ENCODE measurements at regions not wholly inside any gene's neighbourhood (a gene's known extent, or its start where the extent isn't known, plus 50 kb on each side); places are given as distances from the start of the nearest gene placed in this dataset.
"Not testable (repeated sequence)": the region's sequence is repeated elsewhere in the genome, so short reads cannot be mapped to it uniquely, and the experiment has no call there.

DNA sequence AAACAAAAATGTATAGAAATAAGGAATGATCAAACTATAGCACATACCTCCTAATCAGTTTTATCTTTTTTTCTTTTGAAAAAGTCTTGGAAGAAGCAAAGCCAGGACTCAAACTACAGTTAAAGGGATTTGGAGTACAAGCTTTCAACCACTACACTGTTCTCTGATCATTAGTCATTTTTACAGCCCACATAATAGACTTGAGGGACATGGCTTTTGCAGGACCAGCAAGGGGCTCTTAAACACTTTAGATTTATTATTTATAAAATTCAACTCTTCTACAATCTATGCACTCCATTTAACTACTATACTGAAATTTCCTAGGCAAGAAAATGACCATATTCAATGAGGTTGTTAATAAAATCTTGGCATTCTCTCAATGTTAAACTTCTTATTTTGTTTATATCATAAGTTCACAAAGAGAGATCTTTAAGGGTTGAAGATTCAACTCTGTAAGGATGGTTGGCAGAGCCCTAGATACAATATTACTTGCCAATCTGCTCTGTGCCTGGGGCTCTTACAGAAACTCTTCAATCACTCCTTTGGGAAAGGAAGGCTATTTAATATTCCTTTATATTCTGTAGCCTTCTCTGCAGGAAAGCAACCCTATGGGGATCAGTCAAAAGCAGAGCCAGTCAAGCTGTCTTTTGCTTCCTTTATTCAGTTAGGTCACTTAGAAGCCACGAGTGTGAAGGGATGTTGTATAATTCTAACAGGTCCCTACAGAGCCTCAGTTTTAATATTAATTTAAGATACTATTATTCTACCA, 557.7 kb upstream of the SGO1 start:
- Histone ChIP-seq H3K4me1 (replicated peaks in 1 of 2) (peaks cover 8 to 35% of the 10 kb centered on the region in 2 donors), H3K27ac (no peak overlapping the region), H3K4me3 (no peak overlapping the region)
- WGBS, 10 experiments, result 0 to 33% (median 5%) methylated on average over 1 of the region's 1 CpG; no CpG with 5 or more reads in 4 of the 10 experiments
- in situ Hi-C loops (cut with MboI; ENCODE audit: low pct_unique_long_range_greater_than_20kb in 2 of 9, low sequenced_read_pairs in 9 of 9, unreplicated experiment in 9 of 9), result loop anchor here in 1 of 9 experiments (25.0 kb wide), 1 partner anchor 406 kb away; no protein-coding TSS in a partner anchor
- no peak for ATAC-seq (replicated peaks in 6 of 8)

DNA sequence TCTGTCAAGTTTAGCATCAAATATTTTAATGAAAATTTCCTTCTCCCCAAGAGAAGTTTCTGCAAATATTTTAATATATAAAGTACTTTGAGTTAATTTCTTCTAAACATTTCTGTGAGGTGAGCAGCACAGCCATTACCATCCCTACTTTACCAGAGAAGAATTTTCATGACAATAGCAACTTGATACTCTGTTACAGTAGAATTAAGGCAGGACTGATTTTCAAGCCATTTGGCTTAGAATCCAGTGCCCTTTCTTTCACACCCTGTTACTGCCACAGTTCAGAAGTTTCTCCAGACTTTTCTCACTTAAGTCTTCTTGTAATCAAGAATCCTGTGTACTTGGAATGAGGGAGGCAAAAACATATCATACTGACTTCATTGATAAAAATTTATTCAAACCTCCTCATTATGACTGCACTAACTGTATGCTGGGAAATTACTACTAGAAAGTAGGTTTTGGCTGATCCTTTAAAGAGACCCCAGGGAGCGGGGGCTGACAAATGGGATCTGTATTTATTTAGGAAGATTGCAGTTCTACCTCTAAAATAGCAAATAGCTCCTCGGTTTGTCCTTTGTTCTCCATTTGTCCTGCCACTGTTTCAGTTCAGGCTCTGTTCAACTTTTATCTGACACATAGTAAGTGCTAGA, 557.0 kb upstream of the SGO1 start:
- no peak for ATAC-seq (replicated peaks in 6 of 8)
- no peak overlapping the region for H3K27ac ChIP-seq

GRCh38 chr3:20741381-20741780, 555.4 kb upstream of the SGO1 start:
- in situ Hi-C loops (cut with MboI; ENCODE audit: low pct_unique_long_range_greater_than_20kb in 2 of 9, low sequenced_read_pairs in 9 of 9, unreplicated experiment in 9 of 9), result loop anchor here in 1 of 9 experiments (25.0 kb wide), 1 partner anchor 404 kb away; no protein-coding TSS in a partner anchor
- Histone ChIP-seq H3K4me1 (replicated peaks in 1 of 2) (peaks cover 8 to 35% of the 10 kb centered on the region in 2 donors), H3K27ac (no peak overlapping the region), H3K4me3 (no peak overlapping the region)
- ATAC-seq (replicated peaks in 6 of 8), result peak in 1 of 8 experiments; percentile 25

More for the DNA sequence above, 557.0 kb upstream of the SGO1 start:
- Histone ChIP-seq H3K4me1 (replicated peaks in 1 of 2) (peaks cover 8 to 35% of the 10 kb centered on the region in 2 donors), H3K4me3 (no peak overlapping the region)
- in situ Hi-C loops (cut with MboI; ENCODE audit: low pct_unique_long_range_greater_than_20kb in 2 of 9, low sequenced_read_pairs in 9 of 9, unreplicated experiment in 9 of 9), result loop anchor here in 1 of 9 experiments (25.0 kb wide), 1 partner anchor 406 kb away; no protein-coding TSS in a partner anchor
- 13 to 90% (median 50%) methylated on average over 1 to 2 of the region's 2 CpGs; no CpG with 5 or more reads in 1 of the 10 experiments for WGBS, 10 experiments

- H3K4me3 ChIP-seq, result no peak overlapping the region
- peak in 2 of 8 experiments; percentile 50 to 52 for ATAC-seq (replicated peaks in 6 of 8)
- no peak overlapping the region for H3K27ac ChIP-seq
- H3K4me1 ChIP-seq (replicated peaks in 1 of 2), result peaks cover 8 to 35% of the 10 kb centered on the region in 2 donors
- in situ Hi-C loops (cut with MboI; ENCODE audit: low pct_unique_long_range_greater_than_20kb in 2 of 9, low sequenced_read_pairs in 9 of 9, unreplicated experiment in 9 of 9), result loop anchor here in 1 of 9 experiments (25.0 kb wide), 1 partner anchor 403 kb away; no protein-coding TSS in a partner anchor
Measured at GRCh38 chr3:20739814-20740213, 553.8 kb upstream of the SGO1 start.

DNA sequence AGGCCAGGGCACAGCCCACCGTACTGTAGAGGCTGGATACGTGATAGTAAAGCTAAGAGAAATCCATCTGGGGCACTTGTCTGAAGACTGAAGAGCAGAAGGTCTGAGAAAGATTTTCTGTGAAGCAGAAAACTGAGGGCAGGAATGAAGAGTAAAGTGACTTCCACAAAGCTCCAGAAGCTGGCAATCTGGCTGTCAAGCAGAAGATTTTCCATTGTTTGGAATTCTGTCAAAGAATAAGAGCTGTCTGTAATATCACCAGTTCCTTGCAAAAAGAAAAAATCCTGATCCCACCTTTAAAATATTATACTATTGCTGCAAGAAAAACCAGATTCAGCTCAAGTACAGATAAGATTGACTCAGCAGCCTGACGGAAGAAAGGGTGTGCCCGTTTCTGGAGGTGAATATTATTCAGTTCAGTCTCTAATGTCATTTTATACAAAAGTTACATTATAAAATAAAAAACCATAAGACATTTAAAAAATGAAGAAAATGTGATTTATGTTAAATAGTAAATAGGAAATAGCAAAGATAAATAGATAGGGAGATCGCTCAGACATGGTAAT, 550.4 kb upstream of the SGO1 start:
- no peak overlapping the region for H3K27ac ChIP-seq
- H3K4me3 ChIP-seq, result no peak overlapping the region
- in situ Hi-C loops (cut with MboI; ENCODE audit: low pct_unique_long_range_greater_than_20kb in 2 of 9, low sequenced_read_pairs in 9 of 9, unreplicated experiment in 9 of 9), result loop anchor here in 1 of 9 experiments (25.0 kb wide), 1 partner anchor 399 kb away; no protein-coding TSS in a partner anchor
- H3K4me1 ChIP-seq (replicated peaks in 1 of 2), result peaks cover 5 to 16% of the 10 kb centered on the region in 2 donors
- 24 to 93% (median 89%) methylated on average over 2 to 5 of the region's 5 CpGs for WGBS, 10 experiments
- ATAC-seq (replicated peaks in 6 of 8), result peak in 2 of 8 experiments; percentile 17 to 54

- Histone ChIP-seq H3K4me1 (replicated peaks in 1 of 2) (no peaks in the 10 kb centered on the region), H3K4me3 (no peak overlapping the region), H3K27ac (no peak overlapping the region)
- in situ Hi-C loops (cut with MboI; ENCODE audit: low pct_unique_long_range_greater_than_20kb in 2 of 9, low sequenced_read_pairs in 9 of 9, unreplicated experiment in 9 of 9), result loop anchor here in 1 of 9 experiments (25.0 kb wide), 1 partner anchor 392 kb away; no protein-coding TSS in a partner anchor
- ATAC-seq (replicated peaks in 6 of 8), result no peak
- WGBS, 10 experiments, result 53 to 100% (median 88%) methylated on average over 1 of the region's 1 CpG; no CpG with 5 or more reads in 1 of the 10 experiments
Measured at GRCh38 chr3:20729185-20729584, 543.2 kb upstream of the SGO1 start.

GRCh38 chr3:20726786-20727185, 540.8 kb upstream of the SGO1 start:
- no peaks in the 10 kb centered on the region for H3K4me1 ChIP-seq (replicated peaks in 1 of 2)
- no peak overlapping the region for H3K4me3 ChIP-seq
- no peak overlapping the region for H3K27ac ChIP-seq
- in situ Hi-C loops (cut with MboI; ENCODE audit: low pct_unique_long_range_greater_than_20kb in 2 of 9, low sequenced_read_pairs in 9 of 9, unreplicated experiment in 9 of 9), result loop anchor here in 1 of 9 experiments (25.0 kb wide), 1 partner anchor 389 kb away; no protein-coding TSS in a partner anchor
- ATAC-seq (replicated peaks in 6 of 8), result no peak
- WGBS, 10 experiments, result 0 to 100% (median 64%) methylated on average over 1 to 2 of the region's 2 CpGs

DNA sequence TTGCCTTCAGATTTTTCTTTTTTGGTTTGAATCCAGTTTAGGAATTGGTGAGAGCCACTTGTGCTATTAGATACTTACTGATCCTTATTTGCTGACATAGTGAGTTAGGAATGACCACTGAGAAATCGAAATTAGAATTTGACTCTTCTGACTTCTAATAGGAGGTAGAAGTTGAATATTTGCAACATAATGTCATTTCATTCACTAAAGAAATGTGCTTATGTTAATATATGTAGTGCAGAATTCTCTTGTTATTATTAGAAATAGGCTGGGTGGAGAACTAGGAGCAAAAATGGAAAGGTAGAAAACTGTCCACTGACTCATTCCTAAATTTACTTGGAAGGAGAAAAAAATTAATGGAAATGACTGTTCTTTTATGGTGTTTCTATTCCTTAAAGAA, 538.2 kb upstream of the SGO1 start:
- no peaks in the 10 kb centered on the region for H3K4me1 ChIP-seq (replicated peaks in 1 of 2)
- WGBS, 10 experiments, result 20 to 100% (median 75%) methylated on average over 1 of the region's 1 CpG; no CpG with 5 or more reads in 3 of the 10 experiments
- in situ Hi-C loops (cut with MboI; ENCODE audit: low pct_unique_long_range_greater_than_20kb in 2 of 9, low sequenced_read_pairs in 9 of 9, unreplicated experiment in 9 of 9), result no loop called here
- no peak overlapping the region for H3K27ac ChIP-seq
- H3K4me3 ChIP-seq, result no peak overlapping the region
- peak in 2 of 8 experiments; percentile 66 to 71 for ATAC-seq (replicated peaks in 6 of 8)

DNA sequence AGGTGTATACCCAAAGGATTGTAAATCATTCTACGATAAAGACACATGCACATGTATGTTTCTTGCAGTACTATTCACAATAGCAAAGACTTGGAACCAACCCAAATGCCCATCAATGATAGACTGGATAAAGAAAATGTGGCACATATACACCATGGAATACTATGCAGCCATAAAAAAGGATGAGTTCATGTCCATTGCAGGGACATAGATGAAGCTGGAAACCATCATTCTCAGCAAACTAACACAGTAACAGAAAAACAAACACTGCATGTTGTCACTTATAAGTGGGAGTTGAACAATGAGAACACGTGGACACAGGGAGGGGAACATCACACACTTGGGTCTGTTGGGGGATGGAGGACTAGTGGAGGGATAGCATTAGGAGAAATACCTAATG, 530.4 kb upstream of the SGO1 start:
- in situ Hi-C loops (cut with MboI; ENCODE audit: low pct_unique_long_range_greater_than_20kb in 2 of 9, low sequenced_read_pairs in 9 of 9, unreplicated experiment in 9 of 9); H3K4me1 ChIP-seq (replicated peaks in 1 of 2); H3K27ac ChIP-seq; H3K4me3 ChIP-seq; ATAC-seq (replicated peaks in 6 of 8): not testable (repeated sequence)
- WGBS, 10 experiments, result 53 to 100% (median 100%) methylated on average over 1 to 2 of the region's 2 CpGs; no CpG with 5 or more reads in 3 of the 10 experiments

GRCh38 chr3:20701641-20702040, 515.6 kb upstream of the SGO1 start:
- in situ Hi-C loops (cut with MboI; ENCODE audit: low pct_unique_long_range_greater_than_20kb in 2 of 9, low sequenced_read_pairs in 9 of 9, unreplicated experiment in 9 of 9), result no loop called here

GRCh38 chr3:20700714-20701113, 514.7 kb upstream of the SGO1 start:
- no peak for ATAC-seq (replicated peaks in 6 of 8)

More at GRCh38 chr3:20701641-20702040, 515.6 kb upstream of the SGO1 start:
- no peaks in the 10 kb centered on the region for H3K4me1 ChIP-seq (replicated peaks in 1 of 2)
- H3K4me3 ChIP-seq, result no peak overlapping the region
- ATAC-seq (replicated peaks in 6 of 8), result no peak
- H3K27ac ChIP-seq, result no peak overlapping the region
- WGBS, 10 experiments, result 50 to 89% (median 73%) methylated on average over 1 of the region's 1 CpG; no CpG with 5 or more reads in 4 of the 10 experiments

GRCh38 chr3:20698896-20699295, 512.9 kb upstream of the SGO1 start:
- in situ Hi-C loops (cut with MboI; ENCODE audit: low pct_unique_long_range_greater_than_20kb in 2 of 9, low sequenced_read_pairs in 9 of 9, unreplicated experiment in 9 of 9), result no loop called here
- no peak for ATAC-seq (replicated peaks in 6 of 8)
- no peak overlapping the region for H3K4me3 ChIP-seq
- whole genome bisulfite sequencing, 10 experiments, result 16 to 100% (median 77%) methylated on average over 1 to 5 of the region's 5 CpGs
- H3K27ac ChIP-seq, result no peak overlapping the region
- H3K4me1 ChIP-seq (replicated peaks in 1 of 2), result no peaks in the 10 kb centered on the region

More at GRCh38 chr3:20700714-20701113, 514.7 kb upstream of the SGO1 start:
- no peak overlapping the region for H3K4me3 ChIP-seq
- no peak overlapping the region for H3K27ac ChIP-seq
- WGBS, 10 experiments, result 0 to 100% (median 67%) methylated on average over 1 to 2 of the region's 2 CpGs; no CpG with 5 or more reads in 3 of the 10 experiments
- H3K4me1 ChIP-seq (replicated peaks in 1 of 2), result no peaks in the 10 kb centered on the region
- in situ Hi-C loops (cut with MboI; ENCODE audit: low pct_unique_long_range_greater_than_20kb in 2 of 9, low sequenced_read_pairs in 9 of 9, unreplicated experiment in 9 of 9), result no loop called here

Data from motor neuron (in vitro differentiated cells).